Effector memory CD8-positive, alpha-beta T cell (primary cell): ENCODE measurements at regions not wholly inside any gene's neighbourhood (a gene's known extent, or its start where the extent isn't known, plus 50 kb on each side); places are given as distances from the start of the nearest gene placed in this dataset.

Source experiments
- ATAC-seq: fragments of 150-1000 bp; cut with Tn5 transposase; replicated peaks from 2 replicates; pipeline ENCODE4 v1.10.0; 2021; ENCODE audit warnings: mild to moderate bottlenecking, moderate library complexity
- DNase-seq, 3 experiments: peaks; one replicate each; pipeline ENCODE4 v3.0.0; 2021
- H3K27ac Mint-ChIP-seq, 2 donors: one replicate each; pipeline ENCODE4 v1.8.0; 2022; ENCODE audit warnings: mild to moderate bottlenecking in 2 of 2, mixed read lengths in 2 of 2, moderate library complexity in 2 of 2
- H3K27me3 Mint-ChIP-seq, 2 donors: one replicate each; pipeline ENCODE4 v1.8.0; 2022; ENCODE audit warnings: mixed read lengths in 2 of 2
- H3K36me3 Mint-ChIP-seq: one replicate; pipeline ENCODE4 v1.8.0; 2022; ENCODE audit warnings: mild to moderate bottlenecking, moderate library complexity, mixed read lengths; ENCODE audit not compliant: insufficient read depth
- H3K4me1 Mint-ChIP-seq, 2 donors: one replicate each; pipeline ENCODE4 v1.8.0; 2022; ENCODE audit warnings: low read depth in 2 of 2, mixed read lengths in 2 of 2
- H3K4me3 Mint-ChIP-seq, 2 donors: one replicate each; pipeline ENCODE4 v1.8.0; 2022; ENCODE audit warnings: mild to moderate bottlenecking in 2 of 2, mixed read lengths in 2 of 2, moderate library complexity in 2 of 2
- H3K9me3 Mint-ChIP-seq, 2 donors: one replicate each; pipeline ENCODE4 v1.8.0; 2022; ENCODE audit warnings: mixed read lengths in 2 of 2

GRCh38 chr2:155393406-155393805, 694.9 kb downstream of the KCNJ3 start:
- DNase-seq (no peak), ATAC-seq (no peak)
- Mint-ChIP-seq H3K9me3 (no peaks in the 10 kb centered on the region), H3K4me3 (no peak overlapping the region), H3K27me3 (no peaks in the 10 kb centered on the region), H3K27ac (no peak overlapping the region), H3K4me1 (no peaks in the 10 kb centered on the region), H3K36me3 (no peaks in the 10 kb centered on the region)

- ATAC-seq: no peak
- H3K27me3 Mint-ChIP-seq: no peaks in the 10 kb centered on the region
- no peaks in the 10 kb centered on the region for H3K4me1 Mint-ChIP-seq
- H3K27ac Mint-ChIP-seq: no peak overlapping the region
- H3K36me3 Mint-ChIP-seq: no peaks in the 10 kb centered on the region
- H3K9me3 Mint-ChIP-seq: no peaks in the 10 kb centered on the region
- no peak for DNase-seq
- no peak overlapping the region for H3K4me3 Mint-ChIP-seq
Observed at GRCh38 chr2:155391613-155392130, 693.2 kb downstream of the KCNJ3 start.

GRCh38 chr2:155389224-155389623, 690.7 kb downstream of the KCNJ3 start:
- no peak overlapping the region for H3K4me3 Mint-ChIP-seq

GRCh38 chr2:155384555-155385123, 686.1 kb downstream of the KCNJ3 start:
- no peaks in the 10 kb centered on the region for H3K27me3 Mint-ChIP-seq
- no peak overlapping the region for H3K27ac Mint-ChIP-seq
- ATAC-seq: no peak
- no peaks in the 10 kb centered on the region for H3K36me3 Mint-ChIP-seq
- H3K9me3 Mint-ChIP-seq: no peaks in the 10 kb centered on the region
- no peaks in the 10 kb centered on the region for H3K4me1 Mint-ChIP-seq
- H3K4me3 Mint-ChIP-seq: no peak overlapping the region
- DNase-seq: no peak

More at GRCh38 chr2:155389224-155389623, 690.7 kb downstream of the KCNJ3 start:
- no peak for DNase-seq
- Mint-ChIP-seq H3K4me1 (no peaks in the 10 kb centered on the region), H3K9me3 (no peaks in the 10 kb centered on the region), H3K27me3 (no peaks in the 10 kb centered on the region), H3K27ac (no peak overlapping the region), H3K36me3 (no peaks in the 10 kb centered on the region)
- ATAC-seq: no peak

GRCh38 chr2:155382776-155383175, 684.3 kb downstream of the KCNJ3 start:
- ATAC-seq (no peak), DNase-seq (no peak)
- Mint-ChIP-seq H3K27ac (no peak overlapping the region), H3K36me3 (no peaks in the 10 kb centered on the region), H3K4me3 (no peak overlapping the region), H3K9me3 (no peaks in the 10 kb centered on the region), H3K27me3 (no peaks in the 10 kb centered on the region), H3K4me1 (no peaks in the 10 kb centered on the region)

- H3K4me1 Mint-ChIP-seq: no peaks in the 10 kb centered on the region
- no peak overlapping the region for H3K27ac Mint-ChIP-seq
- no peaks in the 10 kb centered on the region for H3K27me3 Mint-ChIP-seq
- no peaks in the 10 kb centered on the region for H3K36me3 Mint-ChIP-seq
- H3K4me3 Mint-ChIP-seq: no peak overlapping the region
- DNase-seq (no peak), ATAC-seq (no peak)
- H3K9me3 Mint-ChIP-seq: no peaks in the 10 kb centered on the region
Observed at GRCh38 chr2:155381436-155381835, 682.9 kb downstream of the KCNJ3 start.

GRCh38 chr2:155379494-155379893, 681.0 kb downstream of the KCNJ3 start:
- Mint-ChIP-seq H3K36me3 (no peaks in the 10 kb centered on the region), H3K27ac (no peak overlapping the region), H3K4me3 (no peak overlapping the region), H3K9me3 (no peaks in the 10 kb centered on the region), H3K4me1 (no peaks in the 10 kb centered on the region), H3K27me3 (no peaks in the 10 kb centered on the region)
- DNase-seq (no peak), ATAC-seq (no peak)

- no peak overlapping the region for H3K4me3 Mint-ChIP-seq
- H3K4me1 Mint-ChIP-seq: no peaks in the 10 kb centered on the region
- H3K36me3 Mint-ChIP-seq: no peaks in the 10 kb centered on the region
- H3K27ac Mint-ChIP-seq: no peak overlapping the region
- no peak for DNase-seq
- ATAC-seq: no peak
- H3K9me3 Mint-ChIP-seq: no peaks in the 10 kb centered on the region
- no peaks in the 10 kb centered on the region for H3K27me3 Mint-ChIP-seq
Observed at GRCh38 chr2:155377931-155378444, 679.5 kb downstream of the KCNJ3 start.

- H3K27ac Mint-ChIP-seq: no peak overlapping the region
- H3K4me3 Mint-ChIP-seq: no peak overlapping the region
Observed at GRCh38 chr2:155377266-155377680, 678.8 kb downstream of the KCNJ3 start.

GRCh38 chr2:155372969-155373368, 674.5 kb downstream of the KCNJ3 start:
- no peak overlapping the region for H3K4me3 Mint-ChIP-seq
- H3K27ac Mint-ChIP-seq: no peak overlapping the region
- no peaks in the 10 kb centered on the region for H3K36me3 Mint-ChIP-seq
- no peaks in the 10 kb centered on the region for H3K27me3 Mint-ChIP-seq
- ATAC-seq: no peak
- DNase-seq: no peak
- no peaks in the 10 kb centered on the region for H3K4me1 Mint-ChIP-seq
- no peaks in the 10 kb centered on the region for H3K9me3 Mint-ChIP-seq

More at GRCh38 chr2:155377266-155377680, 678.8 kb downstream of the KCNJ3 start:
- H3K36me3 Mint-ChIP-seq: no peaks in the 10 kb centered on the region
- DNase-seq: no peak
- H3K27me3 Mint-ChIP-seq: no peaks in the 10 kb centered on the region
- no peak for ATAC-seq
- H3K4me1 Mint-ChIP-seq: no peaks in the 10 kb centered on the region
- H3K9me3 Mint-ChIP-seq: no peaks in the 10 kb centered on the region

GRCh38 chr2:155368934-155369333, 670.4 kb downstream of the KCNJ3 start:
- DNase-seq: no peak
- H3K27ac Mint-ChIP-seq: no peak overlapping the region

GRCh38 chr2:155364766-155365165, 666.3 kb downstream of the KCNJ3 start:
- Mint-ChIP-seq H3K27ac (no peak overlapping the region), H3K4me1 (no peaks in the 10 kb centered on the region), H3K9me3 (no peaks in the 10 kb centered on the region), H3K36me3 (no peaks in the 10 kb centered on the region), H3K4me3 (no peak overlapping the region), H3K27me3 (no peaks in the 10 kb centered on the region)
- no peak for DNase-seq
- ATAC-seq: no peak

More at GRCh38 chr2:155368934-155369333, 670.4 kb downstream of the KCNJ3 start:
- no peak for ATAC-seq
- no peaks in the 10 kb centered on the region for H3K36me3 Mint-ChIP-seq
- no peaks in the 10 kb centered on the region for H3K4me1 Mint-ChIP-seq
- no peak overlapping the region for H3K4me3 Mint-ChIP-seq
- no peaks in the 10 kb centered on the region for H3K27me3 Mint-ChIP-seq
- H3K9me3 Mint-ChIP-seq: no peaks in the 10 kb centered on the region

- ATAC-seq: no peak
- Mint-ChIP-seq H3K27ac (no peak overlapping the region), H3K36me3 (no peaks in the 10 kb centered on the region), H3K9me3 (no peaks in the 10 kb centered on the region), H3K4me1 (no peaks in the 10 kb centered on the region), H3K27me3 (no peaks in the 10 kb centered on the region), H3K4me3 (no peak overlapping the region)
- no peak for DNase-seq
Observed at GRCh38 chr2:155363349-155363888, 664.9 kb downstream of the KCNJ3 start.

GRCh38 chr2:155357172-155357571, 658.7 kb downstream of the KCNJ3 start:
- Mint-ChIP-seq H3K27me3 (no peaks in the 10 kb centered on the region), H3K4me3 (no peak overlapping the region), H3K36me3 (no peaks in the 10 kb centered on the region), H3K27ac (no peak overlapping the region), H3K9me3 (peaks cover 0 to 4% of the 10 kb centered on the region in 2 donors), H3K4me1 (no peaks in the 10 kb centered on the region)
- no peak for ATAC-seq
- DNase-seq: no peak
